Ishikawa (cell line): ENCODE measurements at regions not wholly inside any gene's neighbourhood (a gene's known extent, or its start where the extent isn't known, plus 50 kb on each side); places are given as distances from the start of the nearest gene placed in this dataset.

Experiments used
- CEBPB ChIP-seq: IDR thresholded peaks from 2 replicates; pipeline ENCODE4 v1.6.1; 2012
- CREB1 ChIP-seq: IDR thresholded peaks from 2 replicates; pipeline ENCODE4 v1.6.1; 2012; ENCODE audit warnings: low read depth
- EGR1 ChIP-seq: IDR thresholded peaks from 2 replicates; pipeline ENCODE4 v1.6.1; 2012
- EP300 ChIP-seq: IDR thresholded peaks from 2 replicates; pipeline ENCODE4 v1.6.1; 2012; ENCODE audit warnings: borderline replicate concordance
- FOXM1 ChIP-seq: IDR thresholded peaks from 2 replicates; pipeline ENCODE4 v1.6.1; 2012; ENCODE audit warnings: low read depth, borderline replicate concordance
- MAX ChIP-seq: IDR thresholded peaks from 2 replicates; pipeline ENCODE4 v1.6.1; 2012
- NFIC ChIP-seq: IDR thresholded peaks from 2 replicates; pipeline ENCODE4 v1.6.1; 2012
- RAD21 ChIP-seq: IDR thresholded peaks from 2 replicates; pipeline ENCODE4 v1.6.1; 2012; ENCODE audit warnings: low read depth
- REST ChIP-seq: IDR thresholded peaks from 2 replicates; pipeline ENCODE4 v1.6.1; 2012; ENCODE audit warnings: low read depth, mild to moderate bottlenecking
- TAF1 ChIP-seq: IDR thresholded peaks from 2 replicates; pipeline ENCODE4 v1.6.1; 2012; ENCODE audit warnings: low read depth, mild to moderate bottlenecking
- TCF12 ChIP-seq: IDR thresholded peaks from 2 replicates; pipeline ENCODE4 v1.6.1; 2012; ENCODE audit warnings: low read depth
- TEAD4 ChIP-seq: IDR thresholded peaks from 2 replicates; pipeline ENCODE4 v1.6.1; 2012
- USF1 ChIP-seq: IDR thresholded peaks from 2 replicates; pipeline ENCODE4 v1.6.1; 2012
- YY1 ChIP-seq: IDR thresholded peaks from 2 replicates; pipeline ENCODE4 v1.6.1; 2012; ENCODE audit warnings: low read depth
- ZBTB7A ChIP-seq: IDR thresholded peaks from 2 replicates; pipeline ENCODE4 v1.6.1; 2012; ENCODE audit warnings: low read depth

GRCh38 chr5:35483780-35484179 is 133.9 kb upstream of the SPEF2 start:
- TF ChIP-seq YY1 (no peak), TAF1 (no peak), NFIC (no peak), RAD21 (no peak), TCF12 (no peak), EGR1 (no peak), REST (no peak), MAX (no peak), EP300 (no peak), ZBTB7A (no peak), CREB1 (no peak), USF1 (no peak), TEAD4 (no peak), CEBPB (no peak)

- TF ChIP-seq RAD21 (no peak), EP300 (no peak), CREB1 (no peak), FOXM1 (no peak), MAX (no peak), ZBTB7A (no peak), TCF12 (no peak), CEBPB (no peak), YY1 (no peak)
Measured at GRCh38 chr5:35483191-35483590, 134.5 kb upstream of the SPEF2 start.

- TF ChIP-seq CREB1, result no peak
- TF ChIP-seq CEBPB, result no peak
- TF ChIP-seq EP300, result no peak
- TF ChIP-seq TEAD4, result no peak
- TF ChIP-seq TAF1, result no peak
- TF ChIP-seq MAX, result no peak
- TF ChIP-seq NFIC, result no peak
- no peak for TF ChIP-seq TCF12
- TF ChIP-seq USF1, result no peak
- TF ChIP-seq ZBTB7A, result no peak
- TF ChIP-seq EGR1, result no peak
- TF ChIP-seq RAD21, result no peak
- TF ChIP-seq FOXM1, result no peak
- TF ChIP-seq YY1, result no peak
- no peak for TF ChIP-seq REST
Measured at GRCh38 chr5:35482167-35482755, 135.4 kb upstream of the SPEF2 start.

GRCh38 chr5:35478856-35479682 is 138.6 kb upstream of the SPEF2 start:
- no peak for TF ChIP-seq CEBPB
- no peak for TF ChIP-seq MAX
- no peak for TF ChIP-seq TAF1
- no peak for TF ChIP-seq USF1
- no peak for TF ChIP-seq REST
- no peak for TF ChIP-seq ZBTB7A
- TF ChIP-seq RAD21, result no peak
- TF ChIP-seq EP300, result no peak
- no peak for TF ChIP-seq FOXM1
- TF ChIP-seq EGR1, result no peak
- no peak for TF ChIP-seq TCF12
- no peak for TF ChIP-seq TEAD4
- TF ChIP-seq YY1, result no peak
- no peak for TF ChIP-seq NFIC
- TF ChIP-seq CREB1, result no peak
